Activated B cell treated with CpG ODN at 0.5 μM for 24 hours (primary cell): ENCODE measurements at regions not wholly inside any gene's neighbourhood (a gene's known extent, or its start where the extent isn't known, plus 50 kb on each side); places are given as distances from the start of the nearest gene placed in this dataset.

Source experiments
- ATAC-seq: fragments of 200-7000 bp; cut with Tn5 transposase; one replicate; pipeline ENCODE4 v1.10.0; 2021; ENCODE audit warnings: low read depth, mild to moderate bottlenecking, moderate library complexity
- CTCF ChIA-PET: fragments of 350-600 bp; sonication (Branson Sonifier 250); formaldehyde crosslinking; loops from one replicate; lab custom pipeline; 2021; ENCODE audit warnings: antibody characterized with exemption; lab: Charles Lee
- POLR2A ChIA-PET: fragments of 350-600 bp; sonication (Branson Sonifier 250); formaldehyde crosslinking; loops from one replicate; lab custom pipeline; 2021; ENCODE audit warnings: antibody characterized with exemption; lab: Charles Lee
- DNase-seq: peaks from one replicate; pipeline ENCODE4 v3.0.0; 2022
- H3K27ac Mint-ChIP-seq: one replicate; pipeline ENCODE4 v1.8.0; 2020; ENCODE audit warnings: mixed read lengths
- H3K27me3 Mint-ChIP-seq: one replicate; pipeline ENCODE4 v1.8.0; 2021; ENCODE audit warnings: mixed read lengths
- H3K36me3 Mint-ChIP-seq: one replicate; pipeline ENCODE4 v1.8.0; 2021; ENCODE audit warnings: low read depth, mixed read lengths
- H3K4me1 Mint-ChIP-seq: one replicate; pipeline ENCODE4 v1.8.0; 2021; ENCODE audit warnings: mixed read lengths
- H3K4me3 Mint-ChIP-seq: one replicate; pipeline ENCODE4 v1.8.0; 2020; ENCODE audit warnings: mild to moderate bottlenecking, mixed read lengths
- H3K9me3 Mint-ChIP-seq: one replicate; pipeline ENCODE4 v1.8.0; 2020; ENCODE audit warnings: mixed read lengths
- CTCF ChIP-seq: fragments of 200-600 bp; IDR thresholded peaks from one replicate; pipeline ENCODE4 v1.8.0; 2022; ENCODE audit warnings: antibody characterized with exemption, mild to moderate bottlenecking
- intact Hi-C: fragments of 100-400 bp; cut with micrococcal nuclease; formaldehyde crosslinking; loops from one replicate; pipeline ENCODE4 v1.15.1; 2024

GRCh38 chr10:78846071-78846470 is 222.7 kb upstream of the ZMIZ1 start:
- Mint-ChIP-seq H3K4me1 (no peaks in the 10 kb centered on the region), H3K36me3 (no peaks in the 10 kb centered on the region), H3K27me3 (no peaks in the 10 kb centered on the region), H3K27ac (no peak overlapping the region), H3K4me3 (no peak overlapping the region), H3K9me3 (peaks cover 6% of the 10 kb centered on the region)
- intact Hi-C loops: no loop called here
- no peak for TF ChIP-seq CTCF
- ChIA-PET POLR2A (no interaction called here), CTCF (no interaction called here)
- ATAC-seq (no peak), DNase-seq (no peak)

GRCh38 chr10:78846760-78847159 is 222.0 kb upstream of the ZMIZ1 start:
- TF ChIP-seq CTCF: no peak
- Mint-ChIP-seq H3K27me3 (no peaks in the 10 kb centered on the region), H3K27ac (no peak overlapping the region), H3K9me3 (peaks cover 6% of the 10 kb centered on the region), H3K4me3 (no peak overlapping the region), H3K4me1 (no peaks in the 10 kb centered on the region), H3K36me3 (no peaks in the 10 kb centered on the region)
- intact Hi-C loops: no loop called here
- POLR2A ChIA-PET: no interaction called here
- ATAC-seq: no peak
- DNase-seq: no peak
- CTCF ChIA-PET: no interaction called here

GRCh38 chr10:78847485-78847884 is 221.3 kb upstream of the ZMIZ1 start:
- DNase-seq (no peak), ATAC-seq (no peak)
- no peaks in the 10 kb centered on the region for H3K27me3 Mint-ChIP-seq
- no peak overlapping the region for H3K4me3 Mint-ChIP-seq
- intact Hi-C loops: no loop called here
- H3K4me1 Mint-ChIP-seq: no peaks in the 10 kb centered on the region
- no peak overlapping the region for H3K27ac Mint-ChIP-seq
- peaks cover 6% of the 10 kb centered on the region for H3K9me3 Mint-ChIP-seq
- ChIA-PET CTCF (no interaction called here), POLR2A (no interaction called here)
- no peaks in the 10 kb centered on the region for H3K36me3 Mint-ChIP-seq
- TF ChIP-seq CTCF: no peak

GRCh38 chr10:78849115-78849514 is 219.7 kb upstream of the ZMIZ1 start:
- POLR2A ChIA-PET: no interaction called here
- no peak overlapping the region for H3K4me3 Mint-ChIP-seq

GRCh38 chr10:78849731-78850130 is 219.0 kb upstream of the ZMIZ1 start:
- H3K27ac Mint-ChIP-seq: no peak overlapping the region

More at GRCh38 chr10:78849115-78849514, 219.7 kb upstream of the ZMIZ1 start:
- no peak overlapping the region for H3K27ac Mint-ChIP-seq
- H3K27me3 Mint-ChIP-seq: peaks cover 1% of the 10 kb centered on the region
- DNase-seq (no peak), ATAC-seq (no peak)
- H3K36me3 Mint-ChIP-seq: no peaks in the 10 kb centered on the region
- H3K4me1 Mint-ChIP-seq: no peaks in the 10 kb centered on the region
- CTCF ChIA-PET: interaction anchor here (1.1 kb wide), 1 partner anchor 346 kb away, joined by 3 read pairs; no protein-coding TSS in a partner anchor
- intact Hi-C loops: no loop called here
- no peaks in the 10 kb centered on the region for H3K9me3 Mint-ChIP-seq
- TF ChIP-seq CTCF: no peak

More at GRCh38 chr10:78849731-78850130, 219.0 kb upstream of the ZMIZ1 start:
- no peaks in the 10 kb centered on the region for H3K9me3 Mint-ChIP-seq
- ChIA-PET CTCF (interaction anchor here (1.1 kb wide), 1 partner anchor 345 kb away, joined by 3 read pairs; no protein-coding TSS in a partner anchor), POLR2A (no interaction called here)
- no peak for ATAC-seq
- H3K36me3 Mint-ChIP-seq: no peaks in the 10 kb centered on the region
- TF ChIP-seq CTCF: no peak
- no peak overlapping the region for H3K4me3 Mint-ChIP-seq
- no peak for DNase-seq
- peaks cover 4% of the 10 kb centered on the region for H3K27me3 Mint-ChIP-seq
- intact Hi-C loops: no loop called here
- no peaks in the 10 kb centered on the region for H3K4me1 Mint-ChIP-seq
